ENCODE measurements at regions not wholly inside any gene's neighbourhood (a gene's known extent, or its start where the extent isn't known, plus 50 kb on each side); places are given as distances from the start of the nearest gene placed in this dataset.

DNA sequence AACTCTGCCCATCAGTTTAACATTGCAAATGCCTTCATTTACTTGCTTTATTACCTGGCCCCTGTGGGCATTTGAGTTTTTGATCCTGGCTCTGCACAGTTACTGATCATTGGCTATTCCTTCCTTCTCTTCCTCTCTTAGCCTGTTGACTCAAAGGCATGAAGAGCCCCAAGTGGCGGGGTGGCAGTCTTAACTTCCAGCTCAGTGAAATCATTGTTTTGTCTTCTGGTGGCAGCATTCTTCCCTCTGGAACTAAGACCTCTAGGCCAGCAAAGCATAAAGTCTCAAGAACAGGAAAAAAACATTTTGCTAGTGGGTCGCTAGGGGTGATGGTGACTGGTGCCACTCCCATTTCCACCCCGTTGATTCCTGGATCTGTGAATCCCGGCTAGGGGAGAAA is 52.3 kb upstream of the MRTFB start:
- Histone ChIP-seq H3K36me3 (no peaks in the 10 kb centered on the region), H3K27ac (no peak overlapping the region), H3K4me1 (peaks cover 29% of the 10 kb centered on the region), H3K27me3 (ENCODE audit: low read depth) (no peaks in the 10 kb centered on the region), H3K4me3 (no peak overlapping the region), H3K9me3 (no peaks in the 10 kb centered on the region)
- TF ChIP-seq, protein P1, sequence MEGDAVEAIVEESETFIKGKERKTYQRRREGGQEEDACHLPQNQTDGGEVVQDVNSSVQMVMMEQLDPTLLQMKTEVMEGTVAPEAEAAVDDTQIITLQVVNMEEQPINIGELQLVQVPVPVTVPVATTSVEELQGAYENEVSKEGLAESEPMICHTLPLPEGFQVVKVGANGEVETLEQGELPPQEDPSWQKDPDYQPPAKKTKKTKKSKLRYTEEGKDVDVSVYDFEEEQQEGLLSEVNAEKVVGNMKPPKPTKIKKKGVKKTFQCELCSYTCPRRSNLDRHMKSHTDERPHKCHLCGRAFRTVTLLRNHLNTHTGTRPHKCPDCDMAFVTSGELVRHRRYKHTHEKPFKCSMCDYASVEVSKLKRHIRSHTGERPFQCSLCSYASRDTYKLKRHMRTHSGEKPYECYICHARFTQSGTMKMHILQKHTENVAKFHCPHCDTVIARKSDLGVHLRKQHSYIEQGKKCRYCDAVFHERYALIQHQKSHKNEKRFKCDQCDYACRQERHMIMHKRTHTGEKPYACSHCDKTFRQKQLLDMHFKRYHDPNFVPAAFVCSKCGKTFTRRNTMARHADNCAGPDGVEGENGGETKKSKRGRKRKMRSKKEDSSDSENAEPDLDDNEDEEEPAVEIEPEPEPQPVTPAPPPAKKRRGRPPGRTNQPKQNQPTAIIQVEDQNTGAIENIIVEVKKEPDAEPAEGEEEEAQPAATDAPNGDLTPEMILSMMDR (IDR thresholded peaks at IDR 0.05) = no peak
- DNase-seq (no peak), ATAC-seq (no peak)
- intact Hi-C loops (cut with DNase I) = no loop called here

DNA sequence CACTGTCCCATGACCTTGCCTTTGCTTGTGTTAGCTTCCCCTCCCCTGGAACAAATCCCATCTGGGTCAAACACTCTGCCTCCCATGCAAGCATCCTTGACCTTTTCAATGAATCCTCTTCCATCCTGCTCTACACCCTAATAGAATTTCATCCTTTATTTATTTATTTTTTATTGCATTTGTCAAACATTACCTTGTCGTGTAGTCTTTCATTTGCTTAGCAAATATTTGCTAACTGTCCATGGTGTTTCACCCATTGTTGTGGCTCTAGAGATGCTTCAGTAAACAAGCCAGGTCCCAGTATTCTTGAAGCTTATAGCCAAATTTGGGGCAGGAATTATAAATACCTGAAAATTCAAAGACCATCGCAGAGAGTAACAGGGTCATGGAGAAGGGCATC is 51.0 kb upstream of the MRTFB start:
- ATAC-seq (no peak), DNase-seq (no peak)
- no peaks in the 10 kb centered on the region for H3K27me3 ChIP-seq (ENCODE audit: low read depth)
- TF ChIP-seq, protein P1 (IDR thresholded peaks at IDR 0.05) = no peak
- H3K4me1 ChIP-seq = peaks cover 16% of the 10 kb centered on the region
- intact Hi-C loops (cut with DNase I) = no loop called here
- H3K36me3 ChIP-seq = no peaks in the 10 kb centered on the region
- no peak overlapping the region for H3K27ac ChIP-seq
- no peak overlapping the region for H3K4me3 ChIP-seq
- no peaks in the 10 kb centered on the region for H3K9me3 ChIP-seq

Data from lower lobe of right lung (tissue), 2 donors.